GM19455 (cell line): ENCODE measurements at regions not wholly inside any gene's neighbourhood (a gene's known extent, or its start where the extent isn't known, plus 50 kb on each side); places are given as distances from the start of the nearest gene placed in this dataset.

Experiments
- ATAC-seq: cut with Tn5 transposase; IDR thresholded peaks from one replicate; pipeline ENCODE4 v1.9.1; 2021; ENCODE audit not compliant: unreplicated experiment

GRCh38 chrX:40485973-40486372 is 94.8 kb upstream of the ATP6AP2 start:
- no peak for ATAC-seq

- no peak for ATAC-seq
Observed at GRCh38 chrX:40485102-40485826, 95.5 kb upstream of the ATP6AP2 start.

- no peak for ATAC-seq
Observed at GRCh38 chrX:40484408-40485091, 96.2 kb upstream of the ATP6AP2 start.

- no peak for ATAC-seq
Observed at GRCh38 chrX:40483502-40483901, 97.3 kb upstream of the ATP6AP2 start.

- ATAC-seq = no peak
Observed at GRCh38 chrX:40479777-40480318, 100.9 kb upstream of the ATP6AP2 start.

GRCh38 chrX:40478474-40479065 is 102.2 kb upstream of the ATP6AP2 start:
- ATAC-seq = no peak

- no peak for ATAC-seq
Observed at GRCh38 chrX:40476958-40477357, 103.8 kb upstream of the ATP6AP2 start.

GRCh38 chrX:40474645-40475044 is 106.1 kb upstream of the ATP6AP2 start:
- no peak for ATAC-seq

- ATAC-seq = no peak
Observed at GRCh38 chrX:40474205-40474626, 106.6 kb upstream of the ATP6AP2 start.

- no peak for ATAC-seq
Observed at GRCh38 chrX:40473460-40474204, 107.1 kb upstream of the ATP6AP2 start.

- ATAC-seq = no peak
Observed at GRCh38 chrX:40471965-40472648, 108.7 kb upstream of the ATP6AP2 start.

- no peak for ATAC-seq
Observed at GRCh38 chrX:40470830-40471429, 109.8 kb upstream of the ATP6AP2 start.

- ATAC-seq = no peak
Observed at GRCh38 chrX:40469316-40469715, 111.5 kb upstream of the ATP6AP2 start.

GRCh38 chrX:40468033-40468846 is 112.5 kb upstream of the ATP6AP2 start:
- no peak for ATAC-seq

- no peak for ATAC-seq
Observed at GRCh38 chrX:40467454-40467853, 113.3 kb upstream of the ATP6AP2 start.

- no peak for ATAC-seq
Observed at GRCh38 chrX:40465735-40466551, 114.8 kb upstream of the ATP6AP2 start.

GRCh38 chrX:40462795-40463194 is 118.0 kb upstream of the ATP6AP2 start:
- no peak for ATAC-seq

GRCh38 chrX:40460926-40461325 is 119.8 kb upstream of the ATP6AP2 start:
- no peak for ATAC-seq
